GM12878 (cell line): ENCODE measurements at regions not wholly inside any gene's neighbourhood (a gene's known extent, or its start where the extent isn't known, plus 50 kb on each side); places are given as distances from the start of the nearest gene placed in this dataset.

ENCODE experiments used
- BCL11A ChIP-seq: IDR thresholded peaks from 2 replicates; pipeline ENCODE4 v1.6.1; 2011; ENCODE audit warnings: low read depth, low read length
- CBFB ChIP-seq: IDR thresholded peaks from 2 replicates; pipeline ENCODE4 v1.6.1; 2016; ENCODE audit warnings: antibody characterized with exemption, low read depth
- CEBPZ ChIP-seq: fragments of 150-350 bp; IDR thresholded peaks from 2 replicates; pipeline ENCODE4 v1.6.1; 2016; ENCODE audit warnings: low read depth, low read length
- DPF2 ChIP-seq: fragments of 450-650 bp; IDR thresholded peaks from 2 replicates; pipeline ENCODE4 v1.6.1; 2017; ENCODE audit warnings: mild to moderate bottlenecking
- EED ChIP-seq: sonication (generic); IDR thresholded peaks from 2 replicates; pipeline ENCODE4 v1.6.1; 2016; ENCODE audit warnings: antibody characterized with exemption, low read depth
- ETV6 ChIP-seq, 2 experiments: fragments of 450-650 bp in 1 of 2; IDR thresholded peaks in 1 of 2; conservative IDR thresholded peaks in 1 of 2; 2 replicates each; pipeline ENCODE4 v1.6.1; 2014; ENCODE audit warnings: antibody characterized with exemption in 1 of 2, borderline replicate concordance in 1 of 2, low read depth in 1 of 2, mild to moderate bottlenecking in 1 of 2, moderate library complexity in 1 of 2
- GATAD2B ChIP-seq: fragments of 450-650 bp; conservative IDR thresholded peaks from 2 replicates; pipeline ENCODE4 v1.6.1; 2017; ENCODE audit warnings: low read depth, mild to moderate bottlenecking, moderate library complexity
- IKZF1 ChIP-seq: fragments of 450-650 bp; conservative IDR thresholded peaks from 2 replicates; pipeline ENCODE4 v1.6.1; 2017; ENCODE audit warnings: antibody characterized with exemption, mild to moderate bottlenecking
- IRF4 ChIP-seq: IDR thresholded peaks from 2 replicates; pipeline ENCODE4 v1.6.1; 2011; ENCODE audit warnings: low read depth, low read length
- JUNB ChIP-seq: IDR thresholded peaks from 2 replicates; pipeline ENCODE4 v1.6.1; 2016; ENCODE audit warnings: antibody characterized with exemption, mild to moderate bottlenecking
- KAT2A ChIP-seq: conservative IDR thresholded peaks from 2 replicates; pipeline ENCODE4 v1.6.1; 2011; ENCODE audit warnings: low read depth, low read length; ENCODE audit not compliant: control insufficient read depth
- KDM1A ChIP-seq: fragments of 200-600 bp; sonication (generic); IDR thresholded peaks from 2 replicates; pipeline ENCODE4 v1.6.1; 2016; ENCODE audit warnings: borderline replicate concordance
- KLF5 ChIP-seq: fragments of 450-650 bp; IDR thresholded peaks from 2 replicates; pipeline ENCODE4 v1.6.1; 2014; ENCODE audit warnings: mild to moderate bottlenecking; ENCODE audit not compliant: partially characterized antibody
- LARP7 ChIP-seq: fragments of 450-650 bp; IDR thresholded peaks from 2 replicates; pipeline ENCODE4 v1.6.1; 2017; ENCODE audit warnings: mild to moderate bottlenecking
- NFIC ChIP-seq: IDR thresholded peaks from 2 replicates; pipeline ENCODE4 v1.6.1; 2012; ENCODE audit warnings: low read depth, mild to moderate bottlenecking, inconsistent platforms, low read length, moderate library complexity
- POU2F2 ChIP-seq: IDR thresholded peaks from 3 replicates; pipeline ENCODE4 v1.6.1; 2011; ENCODE audit warnings: low read depth, mild to moderate bottlenecking, low read length, borderline replicate concordance
- RBBP5 ChIP-seq: fragments of 200-600 bp; sonication (generic); conservative IDR thresholded peaks from 2 replicates; pipeline ENCODE4 v1.6.1; 2016
- SMARCA5 ChIP-seq: fragments of 450-650 bp; IDR thresholded peaks from 2 replicates; pipeline ENCODE4 v1.6.1; 2017; ENCODE audit warnings: mild to moderate bottlenecking
- TBL1XR1 ChIP-seq: IDR thresholded peaks from 2 replicates; pipeline ENCODE4 v1.6.1; 2012; ENCODE audit warnings: low read depth, low read length, improper control_type of control experiment
- ZBED1 ChIP-seq: IDR thresholded peaks from 2 replicates; pipeline ENCODE4 v1.6.1; 2016; ENCODE audit warnings: borderline replicate concordance
- ZBTB4 ChIP-seq: fragments of 450-650 bp; formaldehyde crosslinking; IDR thresholded peaks from 2 replicates; pipeline ENCODE4 v1.4.0; 2022; ENCODE audit warnings: mild to moderate bottlenecking, moderate library complexity
- ZNF384 ChIP-seq: IDR thresholded peaks from 2 replicates; pipeline ENCODE4 v1.6.1; 2012; ENCODE audit warnings: low read depth, mild to moderate bottlenecking, low read length, improper control_type of control experiment, borderline replicate concordance
- ZSCAN29 ChIP-seq: fragments of 450-650 bp; IDR thresholded peaks from 2 replicates; pipeline ENCODE4 v1.6.1; 2017; ENCODE audit warnings: mild to moderate bottlenecking, moderate library complexity
- TF ChIP-seq, protein P1 (sequence below): fragments of 450-650 bp; IDR thresholded peaks from 2 replicates; pipeline ENCODE4 v1.6.1; 2014; ENCODE audit warnings: mild to moderate bottlenecking
- TF ChIP-seq, protein P2 (sequence below): IDR thresholded peaks from 2 replicates; pipeline ENCODE4 v1.6.1; 2012; ENCODE audit warnings: low read length, inconsistent platforms

GRCh38 chr2:117058366-117058765, 756.1 kb upstream of the DDX18 start (continued):
- 0 out of 2 replicates have a peak, but pooled peaks have one; percentile 35 for TF ChIP-seq DPF2
- no peak for TF ChIP-seq SMARCA5
- 0 out of 2 replicates have a peak, but pooled peaks have one; percentile 16 for TF ChIP-seq JUNB
- TF ChIP-seq CBFB = no peak
- TF ChIP-seq, protein P1, sequence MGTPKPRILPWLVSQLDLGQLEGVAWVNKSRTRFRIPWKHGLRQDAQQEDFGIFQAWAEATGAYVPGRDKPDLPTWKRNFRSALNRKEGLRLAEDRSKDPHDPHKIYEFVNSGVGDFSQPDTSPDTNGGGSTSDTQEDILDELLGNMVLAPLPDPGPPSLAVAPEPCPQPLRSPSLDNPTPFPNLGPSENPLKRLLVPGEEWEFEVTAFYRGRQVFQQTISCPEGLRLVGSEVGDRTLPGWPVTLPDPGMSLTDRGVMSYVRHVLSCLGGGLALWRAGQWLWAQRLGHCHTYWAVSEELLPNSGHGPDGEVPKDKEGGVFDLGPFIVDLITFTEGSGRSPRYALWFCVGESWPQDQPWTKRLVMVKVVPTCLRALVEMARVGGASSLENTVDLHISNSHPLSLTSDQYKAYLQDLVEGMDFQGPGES = no peak
- TF ChIP-seq ETV6 (conservative IDR thresholded peaks at IDR 0.05 in 1 of 2, IDR thresholded peaks at IDR 0.05 in 1 of 2; ENCODE audit: borderline replicate concordance in 1 of 2, low read depth in 1 of 2) = no peak
- TF ChIP-seq CEBPZ = no peak
- no peak for TF ChIP-seq NFIC
- no peak for TF ChIP-seq POU2F2
- TF ChIP-seq RBBP5 = no peak
- no peak for TF ChIP-seq GATAD2B
- TF ChIP-seq TBL1XR1 = no peak
- TF ChIP-seq ZBED1 = no peak
- TF ChIP-seq LARP7 = no peak
- TF ChIP-seq IKZF1 = peak; percentile 28; the same call in 1 of the 2 replicates
- 0 out of 2 replicates have a peak, but pooled peaks have one; percentile 53 for TF ChIP-seq IRF4
- no peak for TF ChIP-seq ZBTB4 (CRISPR knock-in tag)
- TF ChIP-seq KLF5 = no peak
- TF ChIP-seq, protein P2, sequence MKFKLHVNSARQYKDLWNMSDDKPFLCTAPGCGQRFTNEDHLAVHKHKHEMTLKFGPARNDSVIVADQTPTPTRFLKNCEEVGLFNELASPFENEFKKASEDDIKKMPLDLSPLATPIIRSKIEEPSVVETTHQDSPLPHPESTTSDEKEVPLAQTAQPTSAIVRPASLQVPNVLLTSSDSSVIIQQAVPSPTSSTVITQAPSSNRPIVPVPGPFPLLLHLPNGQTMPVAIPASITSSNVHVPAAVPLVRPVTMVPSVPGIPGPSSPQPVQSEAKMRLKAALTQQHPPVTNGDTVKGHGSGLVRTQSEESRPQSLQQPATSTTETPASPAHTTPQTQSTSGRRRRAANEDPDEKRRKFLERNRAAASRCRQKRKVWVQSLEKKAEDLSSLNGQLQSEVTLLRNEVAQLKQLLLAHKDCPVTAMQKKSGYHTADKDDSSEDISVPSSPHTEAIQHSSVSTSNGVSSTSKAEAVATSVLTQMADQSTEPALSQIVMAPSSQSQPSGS = no peak
- TF ChIP-seq KAT2A = no peak
- TF ChIP-seq ZSCAN29 = no peak
- TF ChIP-seq EED = no peak
- TF ChIP-seq KDM1A = no peak
- peak; percentile 45; the same call in 1 of the 2 replicates for TF ChIP-seq ZNF384
- no peak for TF ChIP-seq BCL11A
